ENCODE measurements at regions not wholly inside any gene's neighbourhood (a gene's known extent, or its start where the extent isn't known, plus 50 kb on each side); places are given as distances from the start of the nearest gene placed in this dataset.

DNA sequence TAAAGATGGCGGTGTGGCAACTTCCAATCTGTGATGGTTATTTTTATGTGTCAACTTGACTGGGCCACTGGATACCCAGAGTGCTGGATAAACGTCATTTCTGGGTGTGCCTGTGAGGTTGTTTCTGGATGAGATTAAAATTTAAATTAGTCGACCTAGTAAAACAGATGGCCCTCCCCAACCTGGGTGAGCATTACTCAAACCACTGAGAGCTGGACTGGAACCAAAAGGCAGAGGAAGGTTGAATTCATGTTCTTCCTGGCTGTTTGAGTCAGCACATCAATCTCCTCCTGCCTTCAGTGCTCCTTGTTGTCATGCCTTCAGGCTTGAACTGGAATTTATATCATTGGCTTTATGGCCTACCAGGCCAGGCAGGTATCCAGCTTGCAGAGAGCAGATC is 190.8 kb upstream of the RGPD4 start:
- ATAC-seq (replicated peaks) (no peak), DNase-seq (no peak)
- Mint-ChIP-seq H3K27ac (no peak overlapping the region), H3K4me1 (ENCODE audit: low read depth in 2 of 2) (no peaks in the 10 kb centered on the region), H3K36me3 (ENCODE audit: insufficient read depth) (no peaks in the 10 kb centered on the region), H3K9me3 (peaks cover 0 to 4% of the 10 kb centered on the region in 2 donors), H3K4me3 (no peak overlapping the region), H3K27me3 (no peaks in the 10 kb centered on the region)

DNA sequence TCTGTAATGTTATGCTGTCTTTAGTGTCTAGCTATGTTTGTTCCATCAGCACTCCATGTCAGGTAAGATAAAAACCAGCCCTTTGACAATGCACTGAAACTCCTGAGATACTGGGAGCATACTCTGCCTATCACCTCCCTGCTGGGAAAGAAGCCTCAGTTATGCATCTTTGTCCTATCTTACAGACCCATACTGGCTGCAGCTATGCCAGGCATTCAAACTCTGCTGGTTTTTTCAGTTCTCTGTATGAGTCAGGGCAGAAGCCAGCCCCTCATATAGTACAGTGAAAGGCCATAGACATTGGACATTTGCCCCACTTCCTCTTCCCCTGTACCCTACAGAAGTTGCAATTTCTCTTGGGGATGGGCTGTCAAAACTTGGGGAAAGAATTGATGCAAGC is 181.1 kb upstream of the RGPD4 start:
- Mint-ChIP-seq H3K27ac (no peak overlapping the region), H3K4me1 (ENCODE audit: low read depth in 2 of 2) (no peaks in the 10 kb centered on the region), H3K36me3 (ENCODE audit: insufficient read depth) (no peaks in the 10 kb centered on the region), H3K9me3 (peaks cover 8 to 31% of the 10 kb centered on the region in 2 donors), H3K27me3 (no peaks in the 10 kb centered on the region), H3K4me3 (no peak overlapping the region)
- no peak for ATAC-seq (replicated peaks)
- no peak for DNase-seq

DNA sequence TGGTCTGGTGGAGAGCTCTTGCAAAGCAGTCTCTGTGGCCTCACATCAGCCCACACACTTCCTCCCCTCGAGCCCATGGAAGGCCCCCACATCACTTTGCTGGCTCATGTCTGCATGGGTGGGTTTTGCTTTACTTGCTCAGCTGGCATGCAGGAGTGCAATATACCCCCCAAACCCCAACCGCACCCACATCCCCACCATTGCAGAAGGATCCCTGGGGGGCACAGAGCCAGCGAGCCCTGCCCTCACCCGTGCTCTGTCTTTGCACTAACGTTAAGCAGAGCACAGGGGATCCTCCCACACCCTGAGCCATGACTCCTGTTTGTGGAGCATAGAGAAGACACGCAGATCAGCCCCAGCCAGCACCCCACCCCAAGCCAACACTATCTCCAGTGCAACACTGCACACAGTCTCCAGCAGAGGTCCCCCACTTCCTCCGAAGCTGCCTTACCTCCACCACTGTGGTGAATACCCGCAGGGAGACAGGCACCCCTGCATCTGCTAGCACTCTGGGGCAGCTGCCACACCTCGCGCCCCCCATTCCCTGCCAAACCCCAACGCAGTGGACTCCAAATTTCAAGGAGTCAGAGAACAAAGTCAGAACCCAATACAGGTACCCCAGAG is 177.8 kb upstream of the RGPD4 start:
- Mint-ChIP-seq H3K36me3 (ENCODE audit: insufficient read depth) (no peaks in the 10 kb centered on the region), H3K27me3 (no peaks in the 10 kb centered on the region)

DNA sequence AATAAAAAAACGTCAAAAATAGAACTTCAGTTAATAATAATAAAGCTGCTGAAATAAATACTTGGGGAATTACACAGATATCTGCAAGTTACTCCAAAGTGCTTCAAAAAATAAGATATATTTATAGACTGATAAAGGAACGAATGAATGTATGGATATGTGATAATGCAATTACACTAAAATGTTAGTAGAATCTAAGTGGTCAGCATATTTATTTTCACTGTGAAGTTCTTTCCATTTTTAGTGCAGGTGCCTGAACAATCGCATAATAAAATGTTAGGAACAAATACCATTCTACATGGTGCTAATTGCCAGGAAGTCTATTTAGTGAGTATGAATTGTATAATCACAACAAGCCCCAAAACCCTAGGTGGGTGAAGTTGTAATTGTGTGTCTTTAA is 169.6 kb upstream of the RGPD4 start:
- H3K27me3 Mint-ChIP-seq, result no peaks in the 10 kb centered on the region
- no peak overlapping the region for H3K4me3 Mint-ChIP-seq
- peaks cover 0 to 2% of the 10 kb centered on the region in 2 donors for H3K9me3 Mint-ChIP-seq
- ATAC-seq (replicated peaks) (no peak), DNase-seq (no peak)
- no peaks in the 10 kb centered on the region for H3K4me1 Mint-ChIP-seq (ENCODE audit: low read depth in 2 of 2)
- H3K27ac Mint-ChIP-seq, result no peak overlapping the region
- H3K36me3 Mint-ChIP-seq (ENCODE audit: insufficient read depth), result no peaks in the 10 kb centered on the region

More for the DNA sequence above, 177.8 kb upstream of the RGPD4 start:
- Mint-ChIP-seq H3K4me3 (no peak overlapping the region), H3K9me3 (peaks cover 6 to 26% of the 10 kb centered on the region in 2 donors), H3K27ac (no peak overlapping the region), H3K4me1 (ENCODE audit: low read depth in 2 of 2) (no peaks in the 10 kb centered on the region)
- ATAC-seq (replicated peaks) (no peak), DNase-seq (no peak)

DNA sequence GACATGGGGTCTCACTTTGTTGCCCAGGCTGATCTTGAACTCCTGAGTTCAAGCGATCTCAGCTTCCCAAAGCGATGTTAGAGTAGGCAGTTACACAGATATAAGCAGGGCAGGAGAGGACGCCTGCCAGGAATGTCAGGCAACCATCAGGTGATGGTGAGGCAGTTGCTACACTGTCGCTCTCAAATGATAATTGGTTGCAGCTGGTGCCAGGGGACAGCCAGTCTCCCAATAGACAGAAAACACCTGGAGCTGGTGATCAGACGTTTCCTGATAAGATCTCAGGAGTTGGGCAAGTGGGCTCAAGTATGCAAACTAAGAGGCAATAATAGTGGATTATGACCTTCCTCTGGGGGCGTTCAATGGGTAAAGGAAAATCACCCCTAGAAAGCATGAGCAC is 163.1 kb upstream of the RGPD4 start:
- peaks cover 0 to 13% of the 10 kb centered on the region in 2 donors for H3K9me3 Mint-ChIP-seq

DNA sequence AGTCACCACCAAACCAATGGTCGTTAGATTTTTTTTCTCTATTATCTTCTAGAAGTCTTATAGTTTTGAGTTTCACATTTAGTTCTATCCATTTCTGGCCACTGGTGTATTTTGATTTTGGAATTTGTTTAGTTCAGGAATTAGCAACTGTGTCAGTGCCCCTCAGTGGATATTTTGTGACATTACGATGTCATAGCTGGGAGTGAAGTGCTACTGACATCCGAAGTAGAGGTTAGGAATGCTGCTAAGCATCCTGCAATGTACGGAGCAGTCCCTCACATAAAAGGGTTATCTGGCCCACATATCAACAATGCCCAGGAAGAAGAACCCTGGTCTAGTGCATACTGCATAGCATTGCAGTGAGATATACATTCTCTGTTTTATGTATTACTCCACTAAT is 157.4 kb upstream of the RGPD4 start:
- H3K27ac Mint-ChIP-seq, result no peak overlapping the region
- H3K4me3 Mint-ChIP-seq, result no peak overlapping the region
- H3K36me3 Mint-ChIP-seq (ENCODE audit: insufficient read depth), result no peaks in the 10 kb centered on the region
- ATAC-seq (replicated peaks), result no peak
- no peaks in the 10 kb centered on the region for H3K4me1 Mint-ChIP-seq (ENCODE audit: low read depth in 2 of 2)
- no peak for DNase-seq
- no peaks in the 10 kb centered on the region for H3K27me3 Mint-ChIP-seq
- H3K9me3 Mint-ChIP-seq, result peaks cover 4 to 19% of the 10 kb centered on the region in 2 donors

More for the DNA sequence above, 163.1 kb upstream of the RGPD4 start:
- H3K4me3 Mint-ChIP-seq, result no peak overlapping the region
- DNase-seq (no peak), ATAC-seq (replicated peaks) (no peak)
- H3K36me3 Mint-ChIP-seq (ENCODE audit: insufficient read depth), result no peaks in the 10 kb centered on the region
- no peaks in the 10 kb centered on the region for H3K27me3 Mint-ChIP-seq
- no peak overlapping the region for H3K27ac Mint-ChIP-seq
- no peaks in the 10 kb centered on the region for H3K4me1 Mint-ChIP-seq (ENCODE audit: low read depth in 2 of 2)

DNA sequence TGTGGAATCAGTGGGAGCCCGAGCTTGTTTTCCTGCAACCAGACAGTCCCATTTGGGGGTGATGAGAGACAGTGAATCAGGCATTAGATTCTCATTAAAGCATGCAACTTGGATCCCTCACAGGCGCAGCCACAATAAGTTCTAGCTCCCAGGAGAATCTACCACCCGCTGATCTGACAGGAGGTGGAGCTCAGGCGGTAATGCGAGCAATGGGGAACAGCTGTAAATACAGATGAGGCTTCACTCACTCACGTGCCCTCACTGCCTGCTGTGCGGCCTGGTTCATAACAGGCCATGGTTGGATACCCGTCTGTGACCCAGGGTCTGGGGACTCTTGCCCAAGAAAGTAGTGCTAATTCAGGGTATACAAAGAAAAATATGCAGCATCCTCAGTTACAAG is 144.8 kb upstream of the RGPD4 start:
- Mint-ChIP-seq H3K4me3 (no peak overlapping the region), H3K27ac (no peak overlapping the region), H3K9me3 (peaks cover 0 to 6% of the 10 kb centered on the region in 2 donors), H3K36me3 (ENCODE audit: insufficient read depth) (no peaks in the 10 kb centered on the region), H3K27me3 (no peaks in the 10 kb centered on the region), H3K4me1 (ENCODE audit: low read depth in 2 of 2) (no peaks in the 10 kb centered on the region)
- DNase-seq (no peak), ATAC-seq (replicated peaks) (no peak)

DNA sequence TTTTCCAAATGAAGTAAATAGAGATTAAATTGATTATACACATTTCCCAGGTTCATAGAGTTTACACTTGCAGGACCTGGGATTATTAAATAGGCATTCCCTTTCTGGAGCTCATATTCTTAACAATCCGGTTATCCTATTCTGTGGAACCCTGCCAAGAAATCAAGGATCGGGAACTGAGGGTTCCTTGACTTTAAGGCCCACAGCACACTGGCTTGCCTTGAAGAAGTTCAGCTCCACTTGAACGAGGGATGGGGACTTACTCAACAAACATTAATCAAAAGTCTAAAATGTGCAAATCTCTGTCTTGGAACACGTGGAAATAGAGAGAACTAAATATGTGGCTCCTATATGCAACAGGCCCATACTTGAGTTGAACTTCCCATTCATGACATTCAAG is 142.3 kb upstream of the RGPD4 start:
- DNase-seq (no peak), ATAC-seq (replicated peaks) (no peak)
- Mint-ChIP-seq H3K4me1 (ENCODE audit: low read depth in 2 of 2) (no peaks in the 10 kb centered on the region), H3K9me3 (peaks cover 0 to 1% of the 10 kb centered on the region in 2 donors), H3K36me3 (ENCODE audit: insufficient read depth) (no peaks in the 10 kb centered on the region), H3K4me3 (no peak overlapping the region), H3K27ac (no peak overlapping the region), H3K27me3 (no peaks in the 10 kb centered on the region)

DNA sequence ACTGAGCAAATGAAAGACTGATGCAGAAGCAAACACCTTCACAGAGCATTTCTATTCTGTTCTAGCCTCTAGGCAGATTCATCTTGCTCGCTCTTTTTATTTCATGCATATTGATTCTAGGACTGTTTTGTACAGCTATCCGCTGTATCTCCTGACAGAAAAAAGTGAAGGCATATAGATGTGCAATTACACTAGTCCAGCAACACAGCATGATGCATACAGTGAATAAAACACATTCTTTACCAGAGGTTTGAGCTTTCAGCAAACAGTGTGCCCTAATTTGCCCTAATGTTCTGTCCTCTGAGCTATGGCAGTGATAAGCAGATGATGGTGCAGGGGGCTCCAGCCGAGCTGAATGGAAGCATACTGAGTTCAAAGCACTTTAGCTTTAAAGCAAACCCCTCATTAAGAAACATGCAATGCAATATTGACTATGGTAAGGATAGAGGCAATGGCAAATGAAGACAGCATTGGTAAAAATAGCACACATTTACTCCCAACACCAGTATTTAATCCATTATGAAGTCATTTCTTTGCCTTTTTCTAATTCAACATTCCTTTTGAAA is 141.2 kb upstream of the RGPD4 start:
- Mint-ChIP-seq H3K4me1 (ENCODE audit: low read depth in 2 of 2) (no peaks in the 10 kb centered on the region), H3K36me3 (ENCODE audit: insufficient read depth) (no peaks in the 10 kb centered on the region), H3K27me3 (no peaks in the 10 kb centered on the region), H3K4me3 (no peak overlapping the region), H3K9me3 (peaks cover 0 to 1% of the 10 kb centered on the region in 2 donors), H3K27ac (no peak overlapping the region)
- DNase-seq (no peak), ATAC-seq (replicated peaks) (no peak)

DNA sequence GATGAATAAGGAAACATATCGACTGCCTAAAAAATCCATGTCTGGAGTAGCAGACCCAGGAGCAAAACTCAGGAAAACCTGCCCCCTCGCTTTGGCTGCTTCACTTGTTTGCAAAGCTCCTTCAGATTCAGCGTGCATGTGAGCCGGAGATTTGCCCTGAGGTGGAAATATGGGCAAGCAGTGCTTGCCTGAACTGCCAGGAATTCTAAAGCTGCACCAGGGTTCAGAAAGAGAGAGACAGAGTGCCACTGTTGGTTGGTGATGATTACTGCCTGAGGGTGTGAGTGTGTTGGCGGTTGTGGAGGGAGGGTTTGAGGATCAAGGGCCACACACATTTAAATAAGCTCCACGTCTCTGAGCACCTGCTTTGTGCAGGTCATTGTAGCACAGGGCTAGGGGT is 139.6 kb upstream of the RGPD4 start:
- Mint-ChIP-seq H3K9me3 (no peaks in the 10 kb centered on the region), H3K4me1 (ENCODE audit: low read depth in 2 of 2) (no peaks in the 10 kb centered on the region), H3K4me3 (no peak overlapping the region), H3K27me3 (no peaks in the 10 kb centered on the region), H3K27ac (no peak overlapping the region), H3K36me3 (ENCODE audit: insufficient read depth) (no peaks in the 10 kb centered on the region)
- DNase-seq (no peak), ATAC-seq (replicated peaks) (no peak)

DNA sequence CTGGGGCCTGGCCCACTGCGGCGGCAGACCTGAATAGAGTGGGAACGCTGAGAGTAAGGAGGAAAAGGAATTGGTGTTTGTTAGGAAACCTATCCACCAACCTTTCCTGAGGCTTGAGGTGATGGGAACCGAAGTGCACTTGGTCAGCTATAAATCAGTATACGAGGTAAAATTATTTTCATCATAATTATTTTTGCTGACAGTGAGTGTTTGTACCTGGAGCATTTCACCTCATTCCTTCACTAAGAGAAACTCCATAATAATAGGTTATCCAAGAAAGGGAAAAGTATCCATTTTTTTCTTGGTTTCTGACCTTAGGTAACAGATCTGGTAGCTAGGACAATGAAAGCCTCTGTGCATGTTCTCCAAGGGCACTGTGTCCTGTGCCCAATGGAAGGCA is 138.6 kb upstream of the RGPD4 start:
- H3K4me3 Mint-ChIP-seq, result no peak overlapping the region
- no peak overlapping the region for H3K27ac Mint-ChIP-seq
- no peaks in the 10 kb centered on the region for H3K4me1 Mint-ChIP-seq (ENCODE audit: low read depth in 2 of 2)
- no peaks in the 10 kb centered on the region for H3K36me3 Mint-ChIP-seq (ENCODE audit: insufficient read depth)
- H3K9me3 Mint-ChIP-seq, result no peaks in the 10 kb centered on the region
- H3K27me3 Mint-ChIP-seq, result no peaks in the 10 kb centered on the region
- ATAC-seq (replicated peaks), result no peak
- no peak for DNase-seq

DNA sequence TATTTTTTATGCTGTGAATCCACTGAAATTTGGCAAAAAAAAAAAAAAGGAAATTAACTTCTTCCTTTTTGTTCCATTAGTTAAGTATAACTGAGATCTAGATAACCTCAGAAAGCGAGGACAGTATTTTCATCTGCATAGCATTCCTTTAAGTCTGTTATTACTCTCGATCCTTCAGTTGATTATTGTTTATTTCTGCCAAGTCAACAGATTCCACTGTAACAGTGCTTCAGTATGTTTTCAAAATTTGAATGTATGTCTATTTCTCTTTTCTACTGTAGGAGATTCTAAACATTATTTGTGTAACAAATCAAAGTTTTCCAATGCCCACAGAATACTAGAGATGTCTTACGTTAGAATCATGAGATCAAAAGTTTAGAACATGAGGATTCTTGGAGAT is 133.1 kb upstream of the RGPD4 start:
- H3K9me3 Mint-ChIP-seq, result peaks cover 0 to under 1% of the 10 kb centered on the region in 2 donors
- no peak overlapping the region for H3K4me3 Mint-ChIP-seq
- H3K4me1 Mint-ChIP-seq (ENCODE audit: low read depth in 2 of 2), result no peaks in the 10 kb centered on the region

DNA sequence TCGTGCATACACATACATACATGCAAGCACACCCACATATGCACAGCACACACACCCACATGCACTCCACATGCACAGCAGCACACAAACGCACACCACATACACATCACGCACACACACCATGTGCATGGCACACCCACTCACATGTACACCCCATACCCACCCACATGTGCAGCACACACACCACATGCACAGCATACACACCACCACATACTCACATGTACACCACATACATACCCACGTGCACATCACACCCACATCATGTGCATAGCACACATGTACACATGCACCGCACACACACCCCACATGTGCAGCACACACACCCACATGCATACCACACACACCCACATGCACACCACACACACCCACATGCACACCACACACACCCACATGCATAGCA is 132.0 kb upstream of the RGPD4 start:
- no peak overlapping the region for H3K27ac Mint-ChIP-seq
- DNase-seq (no peak), ATAC-seq (replicated peaks) (no peak)
- H3K4me3 Mint-ChIP-seq, result no peak overlapping the region
- no peaks in the 10 kb centered on the region for H3K4me1 Mint-ChIP-seq (ENCODE audit: low read depth in 2 of 2)
- H3K27me3 Mint-ChIP-seq, result no peaks in the 10 kb centered on the region
- peaks cover 0 to 7% of the 10 kb centered on the region in 2 donors for H3K9me3 Mint-ChIP-seq
- H3K36me3 Mint-ChIP-seq (ENCODE audit: insufficient read depth), result no peaks in the 10 kb centered on the region

More for the DNA sequence above, 133.1 kb upstream of the RGPD4 start:
- DNase-seq (no peak), ATAC-seq (replicated peaks) (no peak)
- Mint-ChIP-seq H3K27me3 (no peaks in the 10 kb centered on the region), H3K27ac (no peak overlapping the region), H3K36me3 (ENCODE audit: insufficient read depth) (no peaks in the 10 kb centered on the region)

DNA sequence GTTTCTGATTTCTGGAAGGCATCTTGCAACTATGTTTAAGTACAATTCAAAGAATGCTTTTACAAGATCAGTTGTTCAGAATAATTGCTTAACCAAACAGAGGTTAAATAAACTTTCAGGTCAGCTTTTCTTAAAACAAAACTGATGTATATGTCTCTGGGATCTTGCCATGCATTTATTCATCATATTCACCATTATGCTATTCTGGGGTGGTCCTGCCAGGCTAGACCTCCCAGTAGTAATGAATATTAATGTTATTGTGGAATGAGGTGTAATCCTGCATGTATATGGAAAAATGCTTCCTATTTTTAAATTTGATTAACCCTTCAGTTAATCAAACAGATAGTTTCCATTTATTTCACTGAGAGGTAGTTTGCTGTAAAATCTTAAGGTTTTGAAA is 129.3 kb upstream of the RGPD4 start:
- no peaks in the 10 kb centered on the region for H3K4me1 Mint-ChIP-seq (ENCODE audit: low read depth in 2 of 2)
- DNase-seq, result no peak
- no peak for ATAC-seq (replicated peaks)

More for the DNA sequence above, 129.3 kb upstream of the RGPD4 start:
- Mint-ChIP-seq H3K27ac (no peak overlapping the region), H3K9me3 (peaks cover 0 to 7% of the 10 kb centered on the region in 2 donors), H3K27me3 (no peaks in the 10 kb centered on the region), H3K4me3 (no peak overlapping the region), H3K36me3 (ENCODE audit: insufficient read depth) (no peaks in the 10 kb centered on the region)

Measured in effector memory CD8-positive, alpha-beta T cell (primary cell).